HEK293 (cell line): ENCODE measurements at regions not wholly inside any gene's neighbourhood (a gene's known extent, or its start where the extent isn't known, plus 50 kb on each side); places are given as distances from the start of the nearest gene placed in this dataset.

Experiments used
- CTCF ChIA-PET: fragments of 350-600 bp; formaldehyde crosslinking; extraction: SDS; loops from one replicate; lab custom pipeline; 2021; ENCODE audit warnings: antibody characterized with exemption; lab: Yijun Ruan, JAX
- POLR2A ChIA-PET: fragments of 300-600 bp; formaldehyde crosslinking; extraction: SDS; loops from one replicate; lab custom pipeline; 2020; ENCODE audit warnings: antibody characterized with exemption, inconsistent platforms; lab: Yijun Ruan, JAX
- H3K27ac ChIP-seq: fragments of 200-500 bp; sonication (Bioruptor generic); 2 replicates; pipeline ENCODE4 v1.5.1; 2014; ENCODE audit warnings: low read depth, low read length, control low read depth, inconsistent platforms; ENCODE audit errors: extremely low read depth
- H3K36me3 ChIP-seq, 2 experiments: fragments of 200-500 bp in 1 of 2; sonication (Bioruptor generic) in 1 of 2; 1 replicate in 1 of 2; 2 replicates in 1 of 2; pipeline ENCODE4 v1.5.1; 2014 to 2017; ENCODE audit warnings: inconsistent platforms in 2 of 2, low read length in 2 of 2; ENCODE audit not compliant: control insufficient read depth in 2 of 2, insufficient read depth in 1 of 2
- H3K4me1 ChIP-seq: fragments of 200-500 bp; sonication (Bioruptor generic); 2 replicates; pipeline ENCODE4 v1.5.1; 2014; ENCODE audit warnings: mild to moderate bottlenecking, low read length, inconsistent platforms; ENCODE audit not compliant: control insufficient read depth, insufficient read depth
- H3K4me3 ChIP-seq: 2 replicates; pipeline ENCODE4 v1.5.1; 2011; ENCODE audit warnings: low read depth, mild to moderate bottlenecking, control low read depth, low read length, moderate library complexity
- H3K9me3 ChIP-seq: fragments of 200-500 bp; sonication (Bioruptor generic); 2 replicates; pipeline ENCODE4 v1.5.1; 2014; ENCODE audit warnings: low read depth, low read length, inconsistent platforms; ENCODE audit not compliant: control insufficient read depth, insufficient read depth
- CTCF ChIP-seq: fragments of 450-650 bp; formaldehyde crosslinking; IDR thresholded peaks from 2 replicates; pipeline ENCODE4 v1.5.1; 2016; ENCODE audit warnings: missing biosample characterization, missing genetic modification characterization
- GFI1B ChIP-seq: fragments of 450-650 bp; formaldehyde crosslinking; IDR thresholded peaks from 2 replicates; pipeline ENCODE4 v1.5.1; 2016; ENCODE audit warnings: missing biosample characterization, missing genetic modification characterization
- HOXC10 ChIP-seq: sonication (generic); formaldehyde crosslinking; IDR thresholded peaks from 2 replicates; pipeline ENCODE4 v1.8.1; 2023; ENCODE audit warnings: mild to moderate bottlenecking, missing genetic modification reagents
- YY1 ChIP-seq: fragments of 450-650 bp; formaldehyde crosslinking; IDR thresholded peaks from 2 replicates; pipeline ENCODE4 v1.5.1; 2018; ENCODE audit warnings: missing biosample characterization, missing genetic modification characterization
- ZBTB1 ChIP-seq: fragments of 450-650 bp; formaldehyde crosslinking; IDR thresholded peaks from 2 replicates; pipeline ENCODE4 v1.5.1; 2016; ENCODE audit warnings: missing biosample characterization, missing genetic modification characterization
- ZBTB17 ChIP-seq: fragments of 450-650 bp; formaldehyde crosslinking; IDR thresholded peaks from 2 replicates; pipeline ENCODE4 v1.5.1; 2016; ENCODE audit warnings: missing biosample characterization, missing genetic modification characterization
- ZEB2 ChIP-seq: fragments of 450-650 bp; formaldehyde crosslinking; IDR thresholded peaks from 2 replicates; pipeline ENCODE4 v1.5.1; 2016; ENCODE audit warnings: missing biosample characterization, missing genetic modification characterization
- ZNF10 ChIP-seq: fragments of 450-650 bp; formaldehyde crosslinking; IDR thresholded peaks from 2 replicates; pipeline ENCODE4 v1.5.1; 2017; ENCODE audit warnings: missing biosample characterization, missing genetic modification characterization
- ZNF112 ChIP-seq: fragments of 450-650 bp; formaldehyde crosslinking; IDR thresholded peaks from 2 replicates; pipeline ENCODE4 v1.5.0; 2017; ENCODE audit warnings: missing biosample characterization, missing genetic modification characterization
- ZNF114 ChIP-seq: fragments of 450-650 bp; formaldehyde crosslinking; IDR thresholded peaks from 2 replicates; pipeline ENCODE4 v1.5.0; 2017; ENCODE audit warnings: missing biosample characterization, missing genetic modification characterization
- ZNF155 ChIP-seq: fragments of 450-650 bp; formaldehyde crosslinking; IDR thresholded peaks from 2 replicates; pipeline ENCODE4 v1.5.1; 2016; ENCODE audit warnings: missing biosample characterization, missing genetic modification characterization
- ZNF558 ChIP-seq: fragments of 450-650 bp; formaldehyde crosslinking; IDR thresholded peaks from 2 replicates; pipeline ENCODE4 v1.5.1; 2016; ENCODE audit warnings: missing biosample characterization, missing genetic modification characterization
- ZNF560 ChIP-seq: fragments of 450-650 bp; formaldehyde crosslinking; IDR thresholded peaks from 2 replicates; pipeline ENCODE4 v1.5.1; 2017; ENCODE audit warnings: missing biosample characterization, missing genetic modification characterization, borderline replicate concordance
- ZNF561 ChIP-seq: fragments of 450-650 bp; IDR thresholded peaks from 2 replicates; pipeline ENCODE4 v1.5.1; 2018; ENCODE audit warnings: missing biosample characterization, missing genetic modification characterization, borderline replicate concordance
- ZNF600 ChIP-seq: fragments of 450-650 bp; formaldehyde crosslinking; IDR thresholded peaks from 2 replicates; pipeline ENCODE4 v1.5.1; 2016; ENCODE audit warnings: missing biosample characterization, missing genetic modification characterization
- ZNF660 ChIP-seq: fragments of 450-650 bp; IDR thresholded peaks from 2 replicates; pipeline ENCODE4 v1.5.1; 2018; ENCODE audit warnings: missing biosample characterization, mild to moderate bottlenecking, missing genetic modification characterization
- ZNF785 ChIP-seq: fragments of 450-650 bp; formaldehyde crosslinking; IDR thresholded peaks from 2 replicates; pipeline ENCODE4 v1.5.1; 2016; ENCODE audit warnings: missing biosample characterization, missing genetic modification characterization
- ZNF792 ChIP-seq: fragments of 450-650 bp; formaldehyde crosslinking; IDR thresholded peaks from 2 replicates; pipeline ENCODE4 v1.5.1; 2016; ENCODE audit warnings: missing biosample characterization, missing genetic modification characterization
- TF ChIP-seq, protein P1 (sequence below): fragments of 450-650 bp; formaldehyde crosslinking; IDR thresholded peaks from 2 replicates; pipeline ENCODE4 v1.5.1; 2017; ENCODE audit warnings: missing biosample characterization, missing genetic modification characterization
- TF ChIP-seq, protein P2 (sequence below): fragments of 450-650 bp; formaldehyde crosslinking; conservative IDR thresholded peaks from 2 replicates; pipeline ENCODE4 v1.5.1; 2016; ENCODE audit warnings: low read depth, missing biosample characterization, missing genetic modification characterization
- TF ChIP-seq, protein P3 (sequence below): fragments of 450-650 bp; formaldehyde crosslinking; optimal IDR thresholded peaks from 2 replicates; pipeline ENCODE3; 2016; ENCODE audit warnings: missing biosample characterization, mild to moderate bottlenecking, missing genetic modification characterization
- TF ChIP-seq, protein P4 (sequence below): sonication (generic); formaldehyde crosslinking; IDR thresholded peaks from 2 replicates; pipeline ENCODE4 v1.8.1; 2022; ENCODE audit warnings: mild to moderate bottlenecking, moderate library complexity, missing genetic modification reagents

DNA sequence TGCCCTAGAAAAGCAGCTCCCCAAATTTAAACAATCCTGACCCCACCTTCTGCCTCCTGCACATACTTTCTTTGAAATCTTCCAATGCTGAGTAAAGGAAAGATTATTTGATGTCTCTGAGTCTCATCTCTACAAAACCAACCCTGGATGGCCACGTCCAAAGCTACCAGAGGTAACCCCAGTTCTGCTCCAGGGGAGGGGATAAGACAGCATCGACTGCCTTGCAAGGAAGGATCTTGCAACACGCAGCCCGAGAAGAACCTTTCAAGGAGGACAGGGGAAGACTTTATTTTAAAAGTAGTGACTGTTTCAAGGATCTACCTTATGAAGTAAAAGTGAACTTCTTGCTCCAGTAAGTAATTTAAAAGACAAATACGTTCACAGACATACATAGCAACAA lies 66.5 kb upstream of the TMEM45B start (continued):
- TF ChIP-seq ZNF792 = no peak

DNA sequence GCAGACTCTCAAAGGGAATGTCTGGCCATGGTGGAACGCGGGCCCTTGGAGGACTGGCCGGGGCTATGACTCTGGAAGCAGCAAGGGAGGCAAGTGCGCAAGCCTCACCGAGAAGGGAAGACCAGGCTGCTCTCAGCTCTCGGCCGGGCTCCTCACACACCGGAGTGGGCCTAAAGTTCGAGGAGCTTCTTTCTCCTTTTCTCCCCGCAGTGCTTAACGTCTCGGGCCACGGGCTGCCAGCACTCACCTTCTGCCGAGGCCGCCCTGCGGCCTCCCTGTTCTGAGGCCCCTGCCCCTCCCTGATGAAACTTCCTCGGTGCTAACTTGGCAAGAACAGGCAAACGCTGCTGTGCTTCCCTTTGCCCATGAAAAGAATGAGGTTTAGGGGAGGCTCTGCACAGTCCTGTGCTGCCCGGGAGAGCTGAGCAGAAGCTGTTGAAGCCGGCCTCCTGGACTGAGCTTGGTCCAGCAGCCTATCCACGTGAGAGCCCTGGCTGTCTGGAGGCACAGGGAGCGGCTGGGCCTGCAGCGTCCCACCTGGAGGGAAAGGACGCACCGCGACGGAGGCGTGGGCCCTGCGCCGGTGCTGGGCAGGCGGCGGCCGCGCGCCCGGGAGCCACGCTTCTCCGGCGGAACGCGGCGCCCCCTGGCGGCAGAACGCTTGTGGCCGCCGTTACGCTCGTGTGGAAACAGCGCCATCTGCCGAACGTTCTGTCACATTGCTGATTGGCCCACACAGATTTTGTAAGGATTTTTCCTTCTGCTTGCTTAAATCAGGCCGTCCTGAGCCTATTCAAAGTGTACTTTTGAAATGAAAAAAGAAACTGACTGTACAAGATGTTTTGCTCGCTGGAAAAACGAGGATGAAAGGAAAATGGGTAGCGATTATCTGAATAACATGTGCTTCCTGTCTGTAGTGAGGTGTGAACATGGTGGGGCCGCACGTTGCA lies 65.0 kb upstream of the TMEM45B start:
- no peaks in the 10 kb centered on the region for H3K36me3 ChIP-seq
- H3K4me3 ChIP-seq = no peak overlapping the region
- H3K9me3 ChIP-seq = no peaks in the 10 kb centered on the region
- no peaks in the 10 kb centered on the region for H3K4me1 ChIP-seq
- POLR2A ChIA-PET = no interaction called here
- CTCF ChIA-PET = interaction anchor here (0.6 to 3.6 kb wide), 44 partner anchors 9 to 922 kb away, joined by 3 to 44 read pairs (median 3); partner anchors contain the start of gene BARX2
- no peak overlapping the region for H3K27ac ChIP-seq
- TF ChIP-seq ZEB2 (no peak), HOXC10 (CRISPR knock-in tag) (no peak), ZNF600 (tag by site-specific recombination) (0 out of 2 replicates have a peak, but pooled peaks have one; percentile 24), ZNF660 (peak; percentile 71; the same call in 1 of the 2 replicates), ZBTB17 (tag by site-specific recombination) (no peak), ZNF785 (no peak), ZNF560 (tag by site-specific recombination) (no peak), ZNF10 (tag by site-specific recombination) (0 out of 2 replicates have a peak, but pooled peaks have one; percentile 27), YY1 (tag by site-specific recombination) (peak; percentile 33; the same call in 1 of the 2 replicates), ZNF558 (tag by site-specific recombination) (no peak), ZBTB1 (no peak), ZNF155 (tag by site-specific recombination) (no peak), ZNF114 (no peak), GFI1B (tag by site-specific recombination) (no peak), ZNF112 (no peak), ZNF561 (tag by site-specific recombination) (0 out of 2 replicates have a peak, but pooled peaks have one; percentile 41), CTCF (tag by site-specific recombination) (peak; percentile 42; the same call in 1 of the 2 replicates)
- TF ChIP-seq, protein P1, sequence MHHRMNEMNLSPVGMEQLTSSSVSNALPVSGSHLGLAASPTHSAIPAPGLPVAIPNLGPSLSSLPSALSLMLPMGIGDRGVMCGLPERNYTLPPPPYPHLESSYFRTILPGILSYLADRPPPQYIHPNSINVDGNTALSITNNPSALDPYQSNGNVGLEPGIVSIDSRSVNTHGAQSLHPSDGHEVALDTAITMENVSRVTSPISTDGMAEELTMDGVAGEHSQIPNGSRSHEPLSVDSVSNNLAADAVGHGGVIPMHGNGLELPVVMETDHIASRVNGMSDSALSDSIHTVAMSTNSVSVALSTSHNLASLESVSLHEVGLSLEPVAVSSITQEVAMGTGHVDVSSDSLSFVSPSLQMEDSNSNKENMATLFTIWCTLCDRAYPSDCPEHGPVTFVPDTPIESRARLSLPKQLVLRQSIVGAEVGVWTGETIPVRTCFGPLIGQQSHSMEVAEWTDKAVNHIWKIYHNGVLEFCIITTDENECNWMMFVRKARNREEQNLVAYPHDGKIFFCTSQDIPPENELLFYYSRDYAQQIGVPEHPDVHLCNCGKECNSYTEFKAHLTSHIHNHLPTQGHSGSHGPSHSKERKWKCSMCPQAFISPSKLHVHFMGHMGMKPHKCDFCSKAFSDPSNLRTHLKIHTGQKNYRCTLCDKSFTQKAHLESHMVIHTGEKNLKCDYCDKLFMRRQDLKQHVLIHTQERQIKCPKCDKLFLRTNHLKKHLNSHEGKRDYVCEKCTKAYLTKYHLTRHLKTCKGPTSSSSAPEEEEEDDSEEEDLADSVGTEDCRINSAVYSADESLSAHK (tag by site-specific recombination) = no peak
- TF ChIP-seq, protein P2, sequence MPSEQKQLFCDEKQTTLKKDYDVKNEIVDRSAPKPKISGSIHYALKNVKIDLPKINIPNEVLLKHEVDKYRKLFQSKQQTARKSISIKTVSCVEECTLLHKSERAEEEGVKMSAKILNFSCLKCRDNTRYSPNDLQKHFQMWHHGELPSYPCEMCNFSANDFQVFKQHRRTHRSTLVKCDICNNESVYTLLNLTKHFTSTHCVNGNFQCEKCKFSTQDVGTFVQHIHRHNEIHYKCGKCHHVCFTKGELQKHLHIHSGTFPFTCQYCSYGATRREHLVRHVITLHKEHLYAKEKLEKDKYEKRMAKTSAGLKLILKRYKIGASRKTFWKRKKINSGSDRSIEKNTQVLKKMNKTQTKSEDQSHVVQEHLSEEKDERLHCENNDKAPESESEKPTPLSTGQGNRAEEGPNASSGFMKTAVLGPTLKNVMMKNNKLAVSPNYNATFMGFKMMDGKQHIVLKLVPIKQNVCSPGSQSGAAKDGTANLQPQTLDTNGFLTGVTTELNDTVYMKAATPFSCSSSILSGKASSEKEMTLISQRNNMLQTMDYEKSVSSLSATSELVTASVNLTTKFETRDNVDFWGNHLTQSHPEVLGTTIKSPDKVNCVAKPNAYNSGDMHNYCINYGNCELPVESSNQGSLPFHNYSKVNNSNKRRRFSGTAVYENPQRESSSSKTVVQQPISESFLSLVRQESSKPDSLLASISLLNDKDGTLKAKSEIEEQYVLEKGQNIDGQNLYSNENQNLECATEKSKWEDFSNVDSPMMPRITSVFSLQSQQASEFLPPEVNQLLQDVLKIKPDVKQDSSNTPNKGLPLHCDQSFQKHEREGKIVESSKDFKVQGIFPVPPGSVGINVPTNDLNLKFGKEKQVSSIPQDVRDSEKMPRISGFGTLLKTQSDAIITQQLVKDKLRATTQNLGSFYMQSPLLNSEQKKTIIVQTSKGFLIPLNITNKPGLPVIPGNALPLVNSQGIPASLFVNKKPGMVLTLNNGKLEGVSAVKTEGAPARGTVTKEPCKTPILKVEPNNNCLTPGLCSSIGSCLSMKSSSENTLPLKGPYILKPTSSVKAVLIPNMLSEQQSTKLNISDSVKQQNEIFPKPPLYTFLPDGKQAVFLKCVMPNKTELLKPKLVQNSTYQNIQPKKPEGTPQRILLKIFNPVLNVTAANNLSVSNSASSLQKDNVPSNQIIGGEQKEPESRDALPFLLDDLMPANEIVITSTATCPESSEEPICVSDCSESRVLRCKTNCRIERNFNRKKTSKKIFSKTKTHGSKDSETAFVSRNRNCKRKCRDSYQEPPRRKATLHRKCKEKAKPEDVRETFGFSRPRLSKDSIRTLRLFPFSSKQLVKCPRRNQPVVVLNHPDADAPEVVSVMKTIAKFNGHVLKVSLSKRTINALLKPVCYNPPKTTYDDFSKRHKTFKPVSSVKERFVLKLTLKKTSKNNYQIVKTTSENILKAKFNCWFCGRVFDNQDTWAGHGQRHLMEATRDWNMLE (tag by site-specific recombination) = no peak
- TF ChIP-seq, protein P3, sequence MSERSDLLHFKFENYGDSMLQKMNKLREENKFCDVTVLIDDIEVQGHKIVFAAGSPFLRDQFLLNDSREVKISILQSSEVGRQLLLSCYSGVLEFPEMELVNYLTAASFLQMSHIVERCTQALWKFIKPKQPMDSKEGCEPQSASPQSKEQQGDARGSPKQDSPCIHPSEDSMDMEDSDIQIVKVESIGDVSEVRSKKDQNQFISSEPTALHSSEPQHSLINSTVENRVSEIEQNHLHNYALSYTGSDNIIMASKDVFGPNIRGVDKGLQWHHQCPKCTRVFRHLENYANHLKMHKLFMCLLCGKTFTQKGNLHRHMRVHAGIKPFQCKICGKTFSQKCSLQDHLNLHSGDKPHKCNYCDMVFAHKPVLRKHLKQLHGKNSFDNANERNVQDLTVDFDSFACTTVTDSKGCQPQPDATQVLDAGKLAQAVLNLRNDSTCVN (tag by site-specific recombination) = peak; percentile 45
- TF ChIP-seq, protein P4, sequence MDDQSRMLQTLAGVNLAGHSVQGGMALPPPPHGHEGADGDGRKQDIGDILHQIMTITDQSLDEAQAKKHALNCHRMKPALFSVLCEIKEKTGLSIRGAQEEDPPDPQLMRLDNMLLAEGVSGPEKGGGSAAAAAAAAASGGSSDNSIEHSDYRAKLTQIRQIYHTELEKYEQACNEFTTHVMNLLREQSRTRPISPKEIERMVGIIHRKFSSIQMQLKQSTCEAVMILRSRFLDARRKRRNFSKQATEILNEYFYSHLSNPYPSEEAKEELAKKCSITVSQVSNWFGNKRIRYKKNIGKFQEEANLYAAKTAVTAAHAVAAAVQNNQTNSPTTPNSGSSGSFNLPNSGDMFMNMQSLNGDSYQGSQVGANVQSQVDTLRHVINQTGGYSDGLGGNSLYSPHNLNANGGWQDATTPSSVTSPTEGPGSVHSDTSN = peak; percentile 74; the same call in 1 of the 2 replicates
